ENCODE measurements at regions not wholly inside any gene's neighbourhood (a gene's known extent, or its start where the extent isn't known, plus 50 kb on each side); places are given as distances from the start of the nearest gene placed in this dataset.
"Not testable (repeated sequence)": the region's sequence is repeated elsewhere in the genome, so short reads cannot be mapped to it uniquely, and the experiment has no call there.

- H3K79me2 ChIP-seq (replicated peaks; ENCODE audit: insufficient read depth, low read length); H3K27me3 ChIP-seq (ENCODE audit: insufficient read depth, low read depth, low read length): not testable (repeated sequence)
Measured at GRCh38 chrX:113784754-113785153, 799.1 kb upstream of the HTR2C start.

GRCh38 chrX:113770806-113771205, 813.1 kb upstream of the HTR2C start:
- no peak overlapping the region for H3K4me2 ChIP-seq (ENCODE audit: low read length)
- no peak overlapping the region for H2AFZ ChIP-seq (ENCODE audit: low read depth, low read length)
- TF ChIP-seq POLR2AphosphoS5 (IDR thresholded peaks at IDR 0.05) (no peak), TAF1 (IDR thresholded peaks at IDR 0.05; ENCODE audit: low read depth) (no peak), CTCF (IDR thresholded peaks at IDR 0.05; ENCODE audit: poor library complexity, severe bottlenecking) (no peak), SMC3 (conservative IDR thresholded peaks at IDR 0.05; ENCODE audit: poor library complexity) (no peak), EZH2 (IDR thresholded peaks at IDR 0.05; ENCODE audit: borderline replicate concordance, insufficient read depth, low read length, poor library complexity, severe bottlenecking) (no peak), EP300 (conservative IDR thresholded peaks at IDR 0.05; ENCODE audit: poor library complexity, severe bottlenecking) (no peak), RAD21 (conservative IDR thresholded peaks at IDR 0.05) (no peak), MXI1 (conservative IDR thresholded peaks at IDR 0.05; ENCODE audit: poor library complexity, severe bottlenecking) (no peak), REST (IDR thresholded peaks at IDR 0.05; ENCODE audit: borderline replicate concordance) (no peak)
- H3K27me3 ChIP-seq (ENCODE audit: insufficient read depth, low read depth, low read length) = no peaks in the 10 kb centered on the region
- H3K9me3 ChIP-seq (ENCODE audit: low read length) = no peaks in the 10 kb centered on the region
- no peak overlapping the region for H3K9ac ChIP-seq (ENCODE audit: low read length)
- no peaks in the 10 kb centered on the region for H3F3A ChIP-seq (ENCODE audit: insufficient read depth, low read length, poor library complexity, severe bottlenecking)
- no peaks in the 10 kb centered on the region for H3K36me3 ChIP-seq (ENCODE audit: insufficient read depth, low read length)
- no peaks in the 10 kb centered on the region for H3K79me2 ChIP-seq (replicated peaks; ENCODE audit: insufficient read depth, low read length)
- H3K4me3 ChIP-seq (ENCODE audit: low read length) = no peak overlapping the region
- H3K9me2 ChIP-seq (ENCODE audit: insufficient read depth, low read length) = no peaks in the 10 kb centered on the region
- no peaks in the 10 kb centered on the region for H4K20me1 ChIP-seq (ENCODE audit: insufficient read depth)
- no peak overlapping the region for H3K27ac ChIP-seq (ENCODE audit: low read length)

More at GRCh38 chrX:113784754-113785153, 799.1 kb upstream of the HTR2C start:
- not testable (repeated sequence) for H3F3A ChIP-seq (ENCODE audit: insufficient read depth, low read length, poor library complexity, severe bottlenecking); H3K9ac ChIP-seq (ENCODE audit: low read length); H3K4me2 ChIP-seq (ENCODE audit: low read length); H3K36me3 ChIP-seq (ENCODE audit: insufficient read depth, low read length); H2AFZ ChIP-seq (ENCODE audit: low read depth, low read length); H3K9me2 ChIP-seq (ENCODE audit: insufficient read depth, low read length); H4K20me1 ChIP-seq (ENCODE audit: insufficient read depth); H3K27ac ChIP-seq (ENCODE audit: low read length); H3K4me3 ChIP-seq (ENCODE audit: low read length); H3K9me3 ChIP-seq (ENCODE audit: low read length)

GRCh38 chrX:113770071-113770470, 813.8 kb upstream of the HTR2C start:
- Histone ChIP-seq H3K9ac (ENCODE audit: low read length) (no peak overlapping the region), H3K9me2 (ENCODE audit: insufficient read depth, low read length) (no peaks in the 10 kb centered on the region), H3K79me2 (replicated peaks; ENCODE audit: insufficient read depth, low read length) (no peaks in the 10 kb centered on the region), H3K36me3 (ENCODE audit: insufficient read depth, low read length) (no peaks in the 10 kb centered on the region), H3K9me3 (ENCODE audit: low read length) (no peaks in the 10 kb centered on the region), H4K20me1 (ENCODE audit: insufficient read depth) (no peaks in the 10 kb centered on the region), H3K4me2 (ENCODE audit: low read length) (no peak overlapping the region), H3F3A (ENCODE audit: insufficient read depth, low read length, poor library complexity, severe bottlenecking) (no peaks in the 10 kb centered on the region), H2AFZ (ENCODE audit: low read depth, low read length) (no peak overlapping the region), H3K27ac (ENCODE audit: low read length) (no peak overlapping the region), H3K27me3 (ENCODE audit: insufficient read depth, low read depth, low read length) (no peaks in the 10 kb centered on the region), H3K4me3 (ENCODE audit: low read length) (no peak overlapping the region)
- TF ChIP-seq POLR2AphosphoS5 (IDR thresholded peaks at IDR 0.05) = no peak
- no peak for TF ChIP-seq REST (IDR thresholded peaks at IDR 0.05; ENCODE audit: borderline replicate concordance)
- no peak for TF ChIP-seq RAD21 (conservative IDR thresholded peaks at IDR 0.05)
- TF ChIP-seq EP300 (conservative IDR thresholded peaks at IDR 0.05; ENCODE audit: poor library complexity, severe bottlenecking) = no peak
- no peak for TF ChIP-seq CTCF (IDR thresholded peaks at IDR 0.05; ENCODE audit: poor library complexity, severe bottlenecking)
- no peak for TF ChIP-seq SMC3 (conservative IDR thresholded peaks at IDR 0.05; ENCODE audit: poor library complexity)
- no peak for TF ChIP-seq TAF1 (IDR thresholded peaks at IDR 0.05; ENCODE audit: low read depth)
- TF ChIP-seq MXI1 (conservative IDR thresholded peaks at IDR 0.05; ENCODE audit: poor library complexity, severe bottlenecking) = no peak
- TF ChIP-seq EZH2 (IDR thresholded peaks at IDR 0.05; ENCODE audit: borderline replicate concordance, insufficient read depth, low read length, poor library complexity, severe bottlenecking) = no peak
